ENCODE measurements at regions not wholly inside any gene's neighbourhood (a gene's known extent, or its start where the extent isn't known, plus 50 kb on each side); places are given as distances from the start of the nearest gene placed in this dataset.

DNA sequence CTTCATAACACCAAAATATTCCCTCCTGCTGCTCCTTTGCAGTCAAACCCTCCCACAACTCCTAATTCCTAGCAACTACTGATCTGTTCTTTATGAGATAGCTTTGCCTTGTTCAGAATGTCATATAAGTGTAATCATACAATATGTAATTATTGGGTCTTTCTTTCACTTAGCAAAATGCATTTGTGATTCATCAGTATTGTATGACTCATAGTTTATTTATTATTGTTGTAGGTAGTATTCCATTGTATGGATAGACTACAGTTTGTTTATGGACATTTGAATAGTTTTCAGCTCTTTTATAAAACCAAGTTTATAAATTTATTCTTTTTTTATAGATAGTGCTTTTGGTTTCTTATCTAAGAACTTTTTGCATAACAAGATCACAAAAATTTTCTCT is 468.2 kb upstream of the KIF2A start:
- no peak for DNase-seq

DNA sequence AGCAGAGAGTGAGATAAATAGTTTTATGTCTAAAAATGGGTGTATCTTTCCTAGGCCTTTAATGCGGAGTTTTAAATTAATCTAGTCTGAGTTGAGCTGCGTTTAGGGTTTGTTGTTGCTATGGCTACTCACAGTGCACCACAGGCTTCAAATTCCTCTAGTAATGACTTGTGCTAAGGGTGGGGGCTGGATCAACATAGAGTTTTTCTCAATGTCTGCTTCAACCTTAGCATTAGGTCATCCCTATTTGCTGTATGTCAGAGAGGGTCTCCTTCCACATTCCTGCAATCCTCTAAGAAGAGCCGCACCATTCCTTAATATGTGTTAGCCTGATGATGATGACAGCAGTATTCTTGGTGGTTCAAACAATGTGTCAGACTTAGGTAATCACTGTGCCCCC is 465.6 kb upstream of the KIF2A start:
- DNase-seq: no peak

DNA sequence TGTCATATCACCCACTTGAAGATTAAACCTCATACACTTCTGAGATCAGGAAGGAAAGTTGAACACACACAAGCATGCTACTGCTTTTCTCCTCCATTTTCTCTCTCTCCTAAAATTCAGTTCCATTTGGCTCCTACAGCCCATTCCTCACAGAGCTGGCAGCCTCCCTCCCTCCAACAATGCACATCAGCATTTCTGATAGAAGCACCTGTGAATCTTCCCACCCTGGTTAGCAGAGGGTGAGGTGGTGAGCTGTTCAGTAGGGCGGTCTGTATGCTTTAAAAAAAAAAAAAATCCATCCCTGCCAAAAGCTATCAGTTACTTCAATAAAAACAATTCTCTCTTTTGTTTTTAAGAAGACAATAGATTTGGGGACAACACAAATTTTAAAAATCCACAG is 463.2 kb upstream of the KIF2A start:
- no peak for DNase-seq

DNA sequence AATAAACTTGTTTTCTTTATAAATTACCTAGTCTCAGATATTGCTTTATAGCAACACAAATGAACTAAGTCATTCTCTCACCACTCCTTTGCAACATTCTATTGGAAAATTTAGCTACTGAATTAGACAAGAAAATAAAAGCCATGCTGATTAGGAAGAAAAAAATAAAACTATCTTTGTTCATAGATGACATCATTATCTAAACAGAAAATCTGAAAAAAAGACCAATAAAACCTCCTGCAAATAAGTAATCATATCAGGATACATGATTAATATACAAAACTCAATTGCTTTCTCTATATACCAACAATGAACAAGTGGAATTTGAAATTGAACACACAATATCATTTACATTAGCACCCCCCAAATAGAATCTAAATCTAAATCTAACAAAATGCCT is 455.3 kb upstream of the KIF2A start:
- no peak for DNase-seq

DNA sequence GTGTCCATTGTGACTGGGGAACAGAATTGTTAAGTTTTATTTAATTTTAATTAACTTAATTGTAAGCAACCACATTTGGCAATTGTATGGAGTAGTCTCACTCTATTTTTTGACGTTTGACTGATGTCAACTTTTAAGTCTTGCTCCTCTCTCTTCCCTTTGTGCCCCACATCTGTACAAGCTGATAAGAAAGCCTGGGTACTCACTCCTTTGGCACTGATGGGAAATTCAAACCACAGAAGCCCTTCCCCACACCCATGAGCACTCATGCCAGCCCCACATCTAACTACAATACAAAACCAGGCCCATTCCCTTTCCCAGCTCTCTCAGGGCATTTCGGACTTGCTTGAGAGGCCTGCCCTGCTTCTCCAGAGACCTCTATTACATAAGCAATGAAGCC is 451.5 kb upstream of the KIF2A start:
- DNase-seq: no peak

DNA sequence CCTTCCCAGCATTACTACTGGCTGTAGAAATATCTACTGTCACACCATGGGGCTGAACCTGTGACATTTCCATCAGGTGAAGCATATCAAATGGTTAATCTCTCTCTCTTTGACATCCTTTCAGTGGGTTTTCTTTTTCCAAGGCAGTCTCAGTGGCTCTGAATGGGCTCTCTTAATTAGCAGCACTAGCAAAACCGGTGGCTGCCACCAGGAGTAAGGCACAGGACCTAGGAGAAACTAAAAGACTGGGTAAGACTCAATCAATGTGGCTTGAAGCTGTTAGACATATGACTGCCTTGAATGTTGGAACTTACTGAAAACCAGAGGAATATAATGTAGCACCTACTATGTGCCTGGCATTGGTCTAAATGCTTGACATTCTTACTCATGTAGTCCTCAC is 445.0 kb upstream of the KIF2A start:
- no peak for DNase-seq

DNA sequence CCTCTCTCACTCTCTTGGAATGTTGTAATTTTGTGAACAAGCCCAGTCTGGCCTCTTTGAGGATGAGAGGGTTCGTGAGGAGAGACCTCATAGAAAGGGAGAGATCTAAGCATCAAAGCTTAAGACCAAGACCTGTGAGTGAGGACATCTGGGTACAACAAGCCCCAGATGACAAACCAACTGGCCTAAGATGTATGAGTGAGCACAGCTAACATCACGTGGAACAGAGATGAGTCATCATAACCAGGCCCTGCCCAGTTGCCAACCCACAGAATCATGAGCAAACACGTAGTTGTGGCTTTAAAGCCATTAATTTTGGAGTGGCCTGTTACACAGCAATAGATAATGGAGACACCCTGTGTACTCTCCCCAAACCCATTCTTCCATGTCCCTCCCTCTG is 439.1 kb upstream of the KIF2A start:
- DNase-seq: no peak

DNA sequence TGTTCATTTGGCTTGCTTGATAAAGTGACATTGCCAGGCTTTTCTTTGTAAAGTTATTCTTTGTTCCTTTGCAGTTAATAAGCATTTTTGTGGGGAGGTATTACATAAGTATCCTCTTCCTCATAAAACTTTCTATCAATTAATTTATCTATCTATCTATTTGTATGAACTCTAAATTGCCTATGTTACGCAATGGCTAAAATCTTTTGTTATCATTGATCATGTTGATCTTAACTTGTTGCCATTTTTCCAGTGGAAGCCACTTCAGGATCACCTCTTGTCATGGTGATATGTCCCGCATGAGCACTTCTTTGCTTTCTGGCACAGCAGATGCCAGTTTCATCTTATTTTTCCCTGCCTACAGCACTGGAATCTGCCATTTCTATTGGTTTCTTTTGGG is 436.7 kb upstream of the KIF2A start:
- DNase-seq: no peak

DNA sequence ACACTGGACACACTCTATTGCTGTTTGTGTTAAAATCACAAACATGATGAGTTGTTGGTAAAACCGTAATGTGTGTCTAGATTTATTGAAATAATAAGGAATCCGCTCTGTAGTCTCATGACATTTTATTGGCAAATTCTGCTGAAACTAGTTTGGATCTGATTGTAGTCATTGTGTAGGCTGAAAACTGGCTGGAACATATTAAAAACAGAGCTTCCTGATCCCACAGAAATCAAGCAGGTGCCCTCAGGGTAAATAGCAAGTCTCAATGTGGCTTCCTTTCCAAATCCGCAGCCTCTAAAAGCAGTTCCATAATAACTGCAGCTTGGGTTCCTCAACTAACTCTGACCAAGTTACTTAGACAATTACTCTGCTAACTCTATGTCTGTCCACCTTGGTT is 427.5 kb upstream of the KIF2A start:
- no peak for DNase-seq

DNA sequence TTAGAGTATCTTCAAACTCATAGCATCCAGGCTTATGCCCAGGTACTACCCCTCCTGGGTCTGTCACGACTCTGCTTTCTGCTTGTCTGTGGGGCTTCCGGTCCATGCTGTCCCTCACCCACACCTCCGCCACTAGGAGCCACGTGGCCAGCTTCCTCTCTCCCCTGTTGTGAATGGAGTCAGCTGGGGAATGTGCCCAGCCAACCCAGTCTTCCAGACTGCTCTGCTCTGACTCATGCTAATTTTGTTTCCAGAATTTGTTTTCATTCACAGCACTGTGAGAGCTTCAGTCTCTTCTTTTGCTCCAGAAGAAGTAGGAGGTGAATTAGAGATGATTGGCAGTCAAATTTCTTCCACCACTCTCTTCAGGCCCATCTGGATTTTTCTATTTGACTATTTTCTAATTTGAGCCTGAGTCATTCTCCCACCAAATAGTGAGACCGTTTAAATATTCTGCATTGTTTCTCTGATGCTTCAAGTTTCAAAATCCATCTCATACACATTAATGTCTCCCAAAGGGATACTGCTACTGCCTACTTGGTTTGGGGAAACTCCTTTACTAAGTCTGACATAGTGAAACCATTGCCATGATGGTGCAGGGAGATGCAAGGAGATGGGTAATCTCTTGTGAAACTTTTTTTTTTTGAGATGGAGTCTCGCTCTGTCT is 424.1 kb upstream of the KIF2A start:
- no peak for DNase-seq

DNA sequence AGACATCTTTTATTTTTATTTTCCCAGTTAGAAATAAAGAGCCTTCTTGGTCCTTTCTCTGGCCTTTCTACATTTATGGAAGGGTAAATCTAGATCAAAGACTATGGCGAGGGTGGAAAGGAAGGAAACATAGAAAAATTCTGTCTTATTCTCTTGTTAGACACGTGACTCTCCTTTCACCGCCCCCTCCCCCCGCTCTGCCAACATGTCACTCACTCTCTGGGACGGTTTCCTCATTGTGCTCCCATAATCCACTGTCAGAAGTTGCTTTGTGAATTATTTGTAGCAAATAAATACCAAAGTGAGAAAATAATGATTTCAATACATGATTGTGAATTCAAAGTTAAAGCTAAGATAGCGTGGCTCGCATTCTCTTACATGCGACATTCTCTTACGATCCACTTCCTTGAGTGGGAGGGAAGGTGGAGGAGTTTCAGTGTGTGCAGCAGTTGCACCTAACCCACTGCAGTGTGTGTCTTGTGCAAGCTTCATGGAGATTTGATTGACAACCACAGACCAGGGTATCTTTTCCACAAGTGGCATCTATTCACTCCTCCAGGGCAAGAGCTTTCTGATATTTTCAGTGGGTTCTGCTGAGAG is 423.0 kb upstream of the KIF2A start:
- no peak for DNase-seq

DNA sequence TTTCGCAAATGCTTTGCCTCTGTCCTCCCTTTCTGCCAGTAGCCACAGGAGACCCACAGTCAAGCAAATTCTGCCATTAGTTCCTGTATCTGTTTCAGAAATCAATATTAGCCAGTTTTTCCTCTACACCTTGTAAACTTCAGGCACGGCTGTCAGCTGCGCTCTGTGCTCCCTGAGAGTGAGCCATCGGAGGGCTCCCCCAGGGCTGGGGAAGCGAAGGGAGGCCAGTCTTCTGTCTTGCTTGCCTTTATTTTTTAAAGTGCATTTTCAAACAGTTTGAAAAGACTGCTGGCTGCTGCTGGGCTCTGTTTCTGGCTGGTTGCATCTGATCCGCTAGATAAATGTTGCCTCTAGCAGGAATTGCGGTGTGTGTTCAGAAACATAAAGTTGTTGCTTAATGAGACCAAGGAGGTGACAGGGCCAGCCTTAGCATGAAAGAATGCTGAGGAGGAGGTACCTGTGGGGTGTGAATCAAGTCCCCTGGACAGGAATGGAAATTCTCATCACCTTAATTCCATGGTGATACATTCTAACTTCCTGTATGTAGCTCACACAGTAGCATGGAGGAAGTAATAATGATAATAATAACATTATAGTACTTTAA is 421.7 kb upstream of the KIF2A start:
- DNase-seq: no peak

DNA sequence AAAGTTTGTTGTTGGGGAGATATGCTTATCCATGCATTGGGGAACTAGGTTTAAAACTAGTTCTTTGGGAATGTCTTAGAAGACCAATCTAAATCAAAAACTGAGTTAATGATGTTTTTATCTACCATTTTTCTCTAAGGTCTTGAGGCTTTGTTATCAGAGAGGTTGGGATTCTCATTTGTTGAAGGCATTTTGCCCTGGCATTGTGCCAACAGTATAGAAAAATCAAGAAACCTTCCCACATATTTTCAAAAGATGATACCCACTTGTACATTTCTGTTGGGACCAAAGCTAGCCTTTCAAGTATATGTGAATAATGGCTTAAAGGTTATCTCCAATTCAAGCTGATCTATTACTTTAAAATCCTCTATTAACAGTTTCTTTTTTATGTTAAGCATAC is 419.8 kb upstream of the KIF2A start:
- no peak for DNase-seq

DNA sequence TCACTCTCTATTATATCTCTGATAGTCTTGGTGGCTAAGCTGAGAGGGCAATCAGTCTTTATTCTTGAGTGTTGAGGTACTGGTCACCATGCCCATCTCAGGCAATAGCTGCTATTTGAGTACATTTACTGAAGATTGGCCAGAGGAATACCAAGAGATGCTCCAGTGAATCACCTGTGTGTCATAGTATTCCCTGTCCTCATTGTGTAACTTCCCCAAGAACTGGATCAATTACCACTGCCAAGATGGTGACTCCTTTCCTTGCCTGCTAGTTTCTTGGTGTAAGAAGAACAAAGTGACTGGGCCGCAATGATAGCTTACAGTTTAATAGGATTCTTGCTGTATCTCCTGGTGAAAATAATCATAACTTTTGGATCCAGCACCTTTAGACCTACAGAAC is 418.7 kb upstream of the KIF2A start:
- DNase-seq: no peak

DNA sequence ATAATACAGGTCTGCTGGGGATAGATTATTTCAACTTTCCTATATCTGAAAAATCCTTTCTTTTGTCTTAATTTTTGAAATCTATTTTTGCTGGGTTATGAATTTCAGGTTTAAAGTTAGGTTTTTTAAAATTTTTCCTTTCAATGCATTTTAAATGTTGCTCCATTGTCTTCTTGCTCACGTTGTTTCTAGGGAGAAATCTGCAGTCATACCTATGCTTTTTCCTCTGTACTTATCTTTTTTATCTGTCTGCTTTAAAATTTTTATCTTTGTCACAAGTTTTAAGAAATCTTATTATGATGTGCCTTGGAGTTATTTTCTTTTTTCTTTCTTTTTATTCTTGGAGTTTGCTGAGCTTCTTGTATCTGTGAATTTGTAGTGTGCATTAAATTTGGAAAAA is 412.0 kb upstream of the KIF2A start:
- DNase-seq: no peak

DNA sequence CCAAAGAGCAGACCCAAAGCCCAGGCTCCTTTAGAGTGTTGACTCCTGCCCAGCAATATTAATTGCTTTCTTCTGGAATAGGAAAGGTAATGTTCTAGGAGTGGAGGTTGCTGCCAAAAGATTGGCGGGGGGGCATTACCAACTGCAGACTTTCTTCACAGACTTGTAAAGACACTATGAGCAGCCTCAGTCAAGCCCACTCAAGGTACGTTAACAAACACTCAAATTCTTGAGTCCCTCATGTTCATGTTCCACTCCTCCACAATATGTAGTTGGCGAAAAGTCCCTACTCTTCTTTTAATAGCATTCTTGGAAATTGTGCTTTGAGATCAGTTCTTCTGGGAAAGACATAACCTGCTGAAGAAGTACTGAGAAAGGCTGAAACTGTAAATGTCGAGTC is 409.2 kb upstream of the KIF2A start:
- no peak for DNase-seq

DNA sequence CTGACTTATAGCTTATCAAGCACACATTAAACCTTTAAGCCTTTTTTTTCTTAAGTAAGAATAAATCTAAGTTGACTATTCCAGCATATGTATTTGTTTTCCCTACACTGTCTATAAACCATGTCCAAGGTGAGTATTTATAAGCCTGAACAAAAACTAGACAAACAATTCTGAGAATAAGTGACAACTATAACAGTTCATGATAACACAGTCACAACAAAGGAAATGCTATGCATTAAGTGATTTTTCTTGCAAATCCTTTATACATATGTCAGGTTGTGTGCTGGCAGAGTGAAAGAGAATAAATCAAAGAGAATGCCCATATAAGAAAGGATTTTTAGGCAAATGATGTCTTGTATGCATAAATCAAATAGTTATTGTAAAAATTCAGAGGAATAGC is 408.8 kb upstream of the KIF2A start:
- no peak for DNase-seq

DNA sequence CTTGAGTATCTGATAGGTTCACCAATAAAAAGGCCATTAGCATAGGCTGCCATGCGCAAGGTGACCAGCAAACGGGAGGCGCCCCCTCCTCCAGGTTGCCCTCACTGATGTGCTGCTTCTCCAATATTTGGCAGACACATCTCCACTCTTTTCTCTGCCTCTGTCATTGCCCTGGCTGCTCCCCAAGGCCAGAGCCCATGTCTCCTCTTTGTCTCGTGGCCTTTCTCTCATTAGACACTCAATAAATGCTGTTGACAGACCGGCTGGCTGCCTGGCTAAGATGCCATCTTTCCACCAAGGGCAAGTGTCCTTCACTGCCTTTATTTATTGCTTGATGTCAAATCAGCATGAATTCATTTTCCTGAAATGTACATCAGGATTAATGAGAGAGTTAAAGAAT is 404.0 kb upstream of the KIF2A start:
- no peak for DNase-seq

DNA sequence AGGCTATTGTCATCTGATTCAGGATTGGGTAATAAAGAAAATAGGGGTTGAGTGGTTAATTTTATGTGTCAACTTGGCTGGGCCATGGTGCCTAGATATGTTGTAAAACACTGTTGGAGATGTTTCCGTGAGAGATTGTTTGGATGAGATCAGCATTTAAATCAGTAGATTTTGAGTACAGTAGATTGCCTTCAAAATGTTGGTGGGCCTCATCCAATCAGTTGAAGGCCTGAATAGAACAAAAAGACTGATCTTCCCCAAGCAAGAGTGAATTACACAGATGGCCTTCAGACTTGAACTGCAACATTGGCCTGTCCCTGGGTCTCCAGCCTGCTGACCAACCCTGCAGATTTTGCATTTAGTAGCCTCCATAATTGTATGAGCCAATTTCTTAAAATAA is 401.3 kb upstream of the KIF2A start:
- no peak for DNase-seq

DNA sequence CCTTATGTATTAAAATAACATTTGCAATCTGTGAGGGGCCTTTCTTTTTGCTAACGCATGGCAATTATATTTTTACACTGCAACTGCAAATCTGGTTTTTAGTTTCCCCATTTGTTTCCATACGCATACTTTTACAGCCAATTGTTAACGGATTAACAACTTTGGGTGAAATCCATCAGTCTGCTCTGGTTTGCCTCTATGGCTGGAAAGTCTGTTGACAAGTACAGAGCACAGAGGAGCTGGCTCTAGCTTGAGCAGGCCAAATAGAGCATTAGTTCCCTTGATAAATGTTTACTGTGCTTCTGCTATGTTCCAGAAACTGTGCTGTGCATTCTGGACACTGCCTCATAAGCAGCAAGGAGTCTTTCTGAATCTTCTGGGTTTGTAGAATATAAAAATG is 400.4 kb upstream of the KIF2A start:
- DNase-seq: no peak

DNA sequence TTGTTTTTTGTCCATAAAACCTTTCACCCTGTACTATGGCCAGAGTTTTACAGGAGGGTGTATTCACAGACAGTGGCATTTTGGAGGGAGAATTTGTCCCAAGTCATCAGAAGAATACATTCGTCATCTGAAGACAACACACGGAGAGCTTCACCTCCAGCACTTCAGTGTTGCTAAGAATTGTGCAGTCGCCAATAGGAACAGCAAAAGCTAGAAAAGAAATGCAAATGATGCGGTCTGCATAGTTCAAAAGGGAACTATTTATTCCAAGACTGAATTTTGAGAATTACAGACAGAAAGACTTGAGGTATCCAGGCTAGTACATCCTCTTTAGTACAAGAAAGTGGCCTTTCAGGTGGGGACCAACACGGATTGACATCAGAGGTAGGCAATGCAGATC is 399.2 kb upstream of the KIF2A start:
- DNase-seq: no peak

DNA sequence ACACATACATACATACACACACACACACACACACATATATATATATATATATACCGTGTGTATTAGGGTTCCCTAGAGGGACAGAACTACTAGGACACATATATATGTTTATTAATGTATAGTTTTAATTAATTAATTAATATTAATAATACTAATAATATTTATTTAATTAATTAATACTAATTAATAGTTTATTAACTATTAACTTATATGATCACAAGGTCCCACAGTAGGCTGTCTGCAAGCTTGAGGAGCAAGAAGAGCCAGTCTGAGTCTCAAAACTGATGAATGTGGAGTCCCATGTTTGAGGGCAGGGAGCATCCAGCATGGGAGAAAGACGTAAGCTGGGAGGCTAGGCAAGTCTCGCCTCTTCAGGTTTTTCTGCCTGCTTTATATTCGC is 398.0 kb upstream of the KIF2A start:
- no peak for DNase-seq

DNA sequence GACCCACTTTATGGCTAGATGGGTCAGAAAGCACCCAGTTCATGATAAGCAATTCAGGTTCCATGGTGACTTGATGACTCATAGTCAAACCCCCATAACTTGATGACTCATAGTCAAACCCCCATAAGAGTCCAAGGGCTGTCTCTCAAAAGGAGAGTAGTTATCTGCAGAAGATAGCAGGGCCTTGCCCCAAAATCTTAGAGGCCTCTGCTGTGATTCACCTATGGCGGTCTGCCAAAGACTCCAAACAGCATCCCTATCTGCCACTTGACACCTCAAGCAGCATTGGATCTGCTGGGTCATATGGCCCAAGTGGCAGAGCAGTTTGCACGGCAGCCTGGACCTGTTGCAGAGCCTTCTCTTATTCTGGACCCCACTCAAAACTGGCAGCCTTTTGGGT is 395.2 kb upstream of the KIF2A start:
- DNase-seq: no peak

DNA sequence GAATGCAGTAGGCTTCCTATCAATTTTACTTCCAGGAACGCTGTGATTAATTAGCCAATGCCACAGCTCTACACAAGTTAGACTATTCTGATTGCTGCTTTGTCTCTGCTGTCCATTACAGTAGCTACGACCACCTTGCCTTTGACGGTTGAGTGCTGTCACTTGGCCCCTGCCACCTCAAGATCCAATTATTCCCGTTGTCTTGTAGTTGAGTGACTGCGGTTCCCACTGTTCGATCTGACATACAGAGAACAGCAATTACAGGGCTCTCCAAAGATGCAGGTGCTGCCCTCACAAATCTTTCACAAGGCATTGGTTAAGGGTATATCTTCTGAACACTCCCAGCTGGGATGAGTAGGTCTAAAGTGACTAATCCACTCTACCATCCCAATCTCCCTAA is 393.4 kb upstream of the KIF2A start:
- no peak for DNase-seq

DNA sequence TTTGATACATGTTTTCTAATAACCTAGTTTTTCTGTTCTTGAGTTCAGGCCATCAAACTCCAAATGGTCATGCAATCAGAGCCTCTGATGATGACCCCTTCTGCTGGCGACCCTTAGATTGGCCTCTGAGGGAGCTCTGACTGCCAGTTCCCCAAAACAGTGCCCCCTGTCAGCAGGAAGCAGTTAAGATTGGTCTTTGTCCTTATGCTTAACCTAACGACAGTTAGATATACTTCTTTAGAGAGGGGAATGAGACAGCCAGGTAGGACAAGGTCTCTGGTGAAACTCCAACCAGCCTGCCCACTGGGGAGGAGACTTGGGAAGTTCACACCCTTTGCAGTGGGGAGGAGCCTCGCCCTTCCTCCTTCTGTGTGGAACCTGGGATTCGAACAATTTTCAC is 390.4 kb upstream of the KIF2A start:
- no peak for DNase-seq
